WTC11 (cell line): ENCODE measurements at regions not wholly inside any gene's neighbourhood (a gene's known extent, or its start where the extent isn't known, plus 50 kb on each side); places are given as distances from the start of the nearest gene placed in this dataset.

ENCODE experiments used
- AFF4 ChIP-seq: sonication (generic); formaldehyde crosslinking; IDR thresholded peaks from 2 replicates; pipeline ENCODE4 v1.8.1; 2023; ENCODE audit warnings: mild to moderate bottlenecking, missing genetic modification reagents, borderline replicate concordance
- CTCF ChIP-seq: fragments of 200-600 bp; IDR thresholded peaks from 2 replicates; pipeline ENCODE4 v1.8.0; 2022; ENCODE audit warnings: antibody characterized with exemption
- ESRRA ChIP-seq: sonication (generic); formaldehyde crosslinking; IDR thresholded peaks from 2 replicates; pipeline ENCODE4 v1.8.1; 2022; ENCODE audit warnings: mild to moderate bottlenecking, missing genetic modification reagents, borderline replicate concordance
- JUN ChIP-seq: sonication (generic); formaldehyde crosslinking; IDR thresholded peaks from 2 replicates; pipeline ENCODE4 v1.8.0; 2023; ENCODE audit warnings: mild to moderate bottlenecking, missing genetic modification reagents
- MLX ChIP-seq: sonication (generic); formaldehyde crosslinking; IDR thresholded peaks from 2 replicates; pipeline ENCODE4 v1.8.1; 2023; ENCODE audit warnings: mild to moderate bottlenecking, missing genetic modification reagents, moderate library complexity
- RELA ChIP-seq: sonication (generic); formaldehyde crosslinking; IDR thresholded peaks from 2 replicates; pipeline ENCODE4 v1.8.1; 2022; ENCODE audit warnings: missing genetic modification reagents, mild to moderate bottlenecking, borderline replicate concordance
- ZNF121 ChIP-seq: sonication (generic); formaldehyde crosslinking; IDR thresholded peaks from 2 replicates; pipeline ENCODE4 v1.8.0; 2023; ENCODE audit warnings: missing genetic modification reagents
- ZNF232 ChIP-seq: sonication (generic); formaldehyde crosslinking; IDR thresholded peaks from 2 replicates; pipeline ENCODE4 v1.8.0; 2022; ENCODE audit warnings: mild to moderate bottlenecking, missing genetic modification reagents
- ZNF281 ChIP-seq: sonication (generic); formaldehyde crosslinking; IDR thresholded peaks from 2 replicates; pipeline ENCODE4 v1.8.0; 2023; ENCODE audit warnings: mild to moderate bottlenecking, missing genetic modification reagents

GRCh38 chr20:51079488-51079887, 56.6 kb upstream of the KCNG1 start:
- no peak for TF ChIP-seq JUN (CRISPR knock-in tag)
- no peak for TF ChIP-seq ZNF232 (CRISPR knock-in tag)
- no peak for TF ChIP-seq CTCF
- no peak for TF ChIP-seq MLX
- TF ChIP-seq ZNF121 (CRISPR knock-in tag) = no peak
- TF ChIP-seq ZNF281 (CRISPR knock-in tag) = no peak
- no peak for TF ChIP-seq ESRRA (CRISPR knock-in tag)
- no peak for TF ChIP-seq RELA (CRISPR knock-in tag)
- no peak for TF ChIP-seq AFF4 (CRISPR knock-in tag)
